ENCODE measurements at regions not wholly inside any gene's neighbourhood (a gene's known extent, or its start where the extent isn't known, plus 50 kb on each side); places are given as distances from the start of the nearest gene placed in this dataset.
A peak's percentile ranks its signal among the peaks of the same experiment; 100 is the strongest.

DNA sequence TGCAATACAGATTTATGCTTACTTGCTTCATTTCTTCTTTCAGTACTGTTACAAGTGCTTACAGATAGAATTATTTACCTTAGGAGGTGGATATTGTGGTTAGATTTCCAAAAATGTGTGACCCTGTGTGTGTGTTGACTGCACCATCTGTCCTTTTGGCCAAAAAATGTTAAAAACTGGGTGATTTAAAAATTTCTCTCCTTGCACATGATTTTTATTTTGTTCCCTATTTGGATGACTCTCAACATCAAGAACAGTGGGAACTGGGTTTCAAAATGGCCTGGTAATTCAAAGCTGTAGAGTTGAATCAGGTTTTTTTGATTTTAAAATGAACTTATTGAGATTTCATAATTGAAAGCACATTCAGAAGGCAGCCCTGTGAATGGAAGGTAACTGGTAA, 1132.9 kb downstream of the RAPGEF2 start (continued):
- TF ChIP-seq CERS6 (CRISPR knock-in tag; IDR thresholded peaks at IDR 0.05) (no peak), HDAC6 (IDR thresholded peaks at IDR 0.05; ENCODE audit: low read depth, low read length) (no peak), ZNF564 (CRISPR knock-in tag; IDR thresholded peaks at IDR 0.05) (no peak)

DNA sequence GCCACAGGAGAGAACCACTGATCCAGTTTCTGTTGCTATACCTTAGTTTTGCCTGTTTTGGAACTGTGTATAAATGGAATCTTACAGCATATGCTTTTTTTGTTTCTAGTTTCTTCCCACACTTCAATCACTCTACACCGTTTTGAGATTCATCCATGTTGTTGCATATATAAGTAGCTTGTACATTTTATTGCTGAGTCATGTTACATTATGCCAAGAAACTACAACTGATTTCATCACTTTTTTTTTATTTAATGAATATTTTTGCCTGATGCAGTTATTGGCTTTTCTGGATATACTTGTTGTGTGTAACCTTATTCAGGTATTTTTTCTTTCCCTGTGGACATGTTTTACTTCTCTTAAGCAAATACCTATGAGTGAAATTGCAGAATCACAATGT, 1135.9 kb downstream of the RAPGEF2 start:
- Histone ChIP-seq H3K79me2 (ENCODE audit: insufficient read depth, low read length) (no peaks in the 10 kb centered on the region), H3K4me2 (ENCODE audit: low read depth, low read length) (no peak overlapping the region), H2AFZ (ENCODE audit: low read length) (no peak overlapping the region), H3K4me3 (replicated peaks in 1 of 3; ENCODE audit: insufficient read depth in 1 of 3, low read depth in 2 of 3, low read length in 3 of 3) (no peak overlapping the region), H3K4me1 (ENCODE audit: insufficient read depth, low read length) (no peaks in the 10 kb centered on the region), H3K27ac (ENCODE audit: extremely low read length, insufficient read depth, low read length) (no peak overlapping the region), H3K27me3 (ENCODE audit: control insufficient read depth in 1 of 2, insufficient read depth in 2 of 2, low read length in 2 of 2) (no peaks in the 10 kb centered on the region), H4K20me1 (ENCODE audit: insufficient read depth, low read length) (no peaks in the 10 kb centered on the region), H3K9me3 (ENCODE audit: low read length) (peaks cover 31% of the 10 kb centered on the region), H3K36me3 (replicated peaks in 1 of 2; ENCODE audit: control insufficient read depth in 1 of 2, insufficient read depth in 2 of 2, low read length in 2 of 2) (no peaks in the 10 kb centered on the region), H3K9ac (ENCODE audit: insufficient read depth, low read depth, low read length) (no peak overlapping the region)
- no TSS peak for BruUV-seq (replicated peaks)
- ATAC-seq (no peak), DNase-seq (ENCODE audit: low spot score) (no peak), FAIRE-seq (no peak)
- 3% methylated on average over 1 of the region's 1 CpG for WGBS (ENCODE audit: low lambda C conversion rate)
- CTCF ChIA-PET (ENCODE audit: low intra/inter-chr PET ratio, low total read pairs) = no interaction called here
- in situ Hi-C loops (cut with HindIII; ENCODE audit: extremely low pct_ligation_motif_present, low pct_unique_long_range_greater_than_20kb) (no loop called here), intact Hi-C loops (cut with micrococcal nuclease; ENCODE audit: unreplicated experiment) (no loop called here)
- POLR2A ChIA-PET = no interaction called here
- TF ChIP-seq MAFK (conservative IDR thresholded peaks at IDR 0.05 in 1 of 2, IDR thresholded peaks at IDR 0.05 in 1 of 2; ENCODE audit: low read length in 2 of 2) (peak; percentile 69 to 85), NFE2L2 (IDR thresholded peaks at IDR 0.05; ENCODE audit: low read length) (peak; percentile 87), SAP130 (CRISPR knock-in tag; IDR thresholded peaks at IDR 0.05; ENCODE audit: low read depth) (no peak), HNRNPL (IDR thresholded peaks at IDR 0.05; ENCODE audit: low read depth, low read length) (no peak), MAFF (IDR thresholded peaks at IDR 0.05; ENCODE audit: low read depth, low read length) (peak; percentile 69), ATF7 (IDR thresholded peaks at IDR 0.05) (no peak), ATF7 (CRISPR knock-in tag; IDR thresholded peaks at IDR 0.05) (no peak), HNRNPLL (IDR thresholded peaks at IDR 0.05; ENCODE audit: low read depth, low read length, poor library complexity, severe bottlenecking) (no peak), MTA3 (CRISPR knock-in tag; IDR thresholded peaks at IDR 0.05) (no peak), ZNF44 (CRISPR knock-in tag; IDR thresholded peaks at IDR 0.05) (no peak)
